ENCODE measurements at regions not wholly inside any gene's neighbourhood (a gene's known extent, or its start where the extent isn't known, plus 50 kb on each side); places are given as distances from the start of the nearest gene placed in this dataset.

DNA sequence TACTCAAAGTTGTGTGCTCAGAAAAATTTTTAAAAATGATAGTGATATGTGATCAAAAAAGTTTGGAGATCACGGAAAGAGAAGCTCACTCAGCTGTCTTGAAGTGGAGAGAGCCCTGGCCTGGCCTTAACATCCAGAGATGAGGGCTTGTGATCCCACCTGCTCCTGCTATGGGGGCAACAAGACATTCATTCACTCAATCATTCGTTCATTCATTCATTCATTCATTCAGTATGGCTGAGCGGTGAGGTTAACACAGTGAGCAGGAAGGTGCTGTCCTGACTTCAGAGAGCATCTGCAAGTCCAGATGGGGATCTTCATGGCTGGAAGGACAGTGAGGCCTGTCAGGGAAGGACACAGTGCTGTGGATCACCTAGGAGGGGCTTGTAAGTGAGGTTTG is 112.3 kb downstream of the SLC25A47 start:
- TF ChIP-seq, protein P1, sequence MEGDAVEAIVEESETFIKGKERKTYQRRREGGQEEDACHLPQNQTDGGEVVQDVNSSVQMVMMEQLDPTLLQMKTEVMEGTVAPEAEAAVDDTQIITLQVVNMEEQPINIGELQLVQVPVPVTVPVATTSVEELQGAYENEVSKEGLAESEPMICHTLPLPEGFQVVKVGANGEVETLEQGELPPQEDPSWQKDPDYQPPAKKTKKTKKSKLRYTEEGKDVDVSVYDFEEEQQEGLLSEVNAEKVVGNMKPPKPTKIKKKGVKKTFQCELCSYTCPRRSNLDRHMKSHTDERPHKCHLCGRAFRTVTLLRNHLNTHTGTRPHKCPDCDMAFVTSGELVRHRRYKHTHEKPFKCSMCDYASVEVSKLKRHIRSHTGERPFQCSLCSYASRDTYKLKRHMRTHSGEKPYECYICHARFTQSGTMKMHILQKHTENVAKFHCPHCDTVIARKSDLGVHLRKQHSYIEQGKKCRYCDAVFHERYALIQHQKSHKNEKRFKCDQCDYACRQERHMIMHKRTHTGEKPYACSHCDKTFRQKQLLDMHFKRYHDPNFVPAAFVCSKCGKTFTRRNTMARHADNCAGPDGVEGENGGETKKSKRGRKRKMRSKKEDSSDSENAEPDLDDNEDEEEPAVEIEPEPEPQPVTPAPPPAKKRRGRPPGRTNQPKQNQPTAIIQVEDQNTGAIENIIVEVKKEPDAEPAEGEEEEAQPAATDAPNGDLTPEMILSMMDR (conservative IDR thresholded peaks at IDR 0.05), result no peak
- no peak for TF ChIP-seq EZH2 (IDR thresholded peaks at IDR 0.05; ENCODE audit: low read depth)
